Muscle layer of duodenum (tissue), 2 donors: ENCODE measurements at regions not wholly inside any gene's neighbourhood (a gene's known extent, or its start where the extent isn't known, plus 50 kb on each side); places are given as distances from the start of the nearest gene placed in this dataset.

Experiments
- H3K27ac ChIP-seq: one replicate; pipeline ENCODE4 v1.7.0; 2013; ENCODE audit warnings: mild to moderate bottlenecking, low read length
- H3K27me3 ChIP-seq: one replicate; pipeline ENCODE4 v1.7.0; 2013; ENCODE audit warnings: low read depth, mild to moderate bottlenecking, control low read depth, low read length
- H3K36me3 ChIP-seq, 2 donors: one replicate each; pipeline ENCODE4 v1.7.0; 2013; ENCODE audit warnings: low read length in 2 of 2, control low read depth in 1 of 2, mild to moderate bottlenecking in 1 of 2; ENCODE audit not compliant: insufficient read depth in 2 of 2, control insufficient read depth in 1 of 2
- H3K4me1 ChIP-seq, 2 donors: one replicate each; pipeline ENCODE4 v1.7.0; 2013; ENCODE audit warnings: low read length in 2 of 2, mild to moderate bottlenecking in 2 of 2, control low read depth in 1 of 2, moderate library complexity in 1 of 2; ENCODE audit not compliant: insufficient read depth in 2 of 2, control insufficient read depth in 1 of 2
- H3K4me3 ChIP-seq, 2 donors: one replicate each; pipeline ENCODE4 v1.7.0; 2013; ENCODE audit warnings: low read length in 2 of 2, low read depth in 1 of 2, mild to moderate bottlenecking in 1 of 2
- H3K9me3 ChIP-seq, 2 donors: one replicate each; pipeline ENCODE4 v1.7.0; 2013; ENCODE audit warnings: low read length in 2 of 2, control low read depth in 1 of 2, mild to moderate bottlenecking in 1 of 2; ENCODE audit not compliant: control insufficient read depth in 1 of 2
- donor health status: healthy.

- Histone ChIP-seq H3K4me3 (no peak overlapping the region), H3K27ac (no peak overlapping the region), H3K9me3 (no peaks in the 10 kb centered on the region), H3K27me3 (no peaks in the 10 kb centered on the region), H3K36me3 (no peaks in the 10 kb centered on the region), H3K4me1 (no peaks in the 10 kb centered on the region)
Observed at GRCh38 chr11:15541079-15541478, 426.4 kb downstream of the INSC start.

- no peak overlapping the region for H3K27ac ChIP-seq
- no peaks in the 10 kb centered on the region for H3K27me3 ChIP-seq
- no peaks in the 10 kb centered on the region for H3K36me3 ChIP-seq
- H3K9me3 ChIP-seq: no peaks in the 10 kb centered on the region
- H3K4me1 ChIP-seq: no peaks in the 10 kb centered on the region
- no peak overlapping the region for H3K4me3 ChIP-seq
Observed at GRCh38 chr11:15544353-15544752, 429.6 kb downstream of the INSC start.

GRCh38 chr11:15547685-15548084 lies 433.0 kb downstream of the INSC start:
- Histone ChIP-seq H3K4me3 (no peak overlapping the region), H3K27ac (no peak overlapping the region), H3K36me3 (no peaks in the 10 kb centered on the region), H3K9me3 (no peaks in the 10 kb centered on the region), H3K27me3 (no peaks in the 10 kb centered on the region), H3K4me1 (no peaks in the 10 kb centered on the region)

DNA sequence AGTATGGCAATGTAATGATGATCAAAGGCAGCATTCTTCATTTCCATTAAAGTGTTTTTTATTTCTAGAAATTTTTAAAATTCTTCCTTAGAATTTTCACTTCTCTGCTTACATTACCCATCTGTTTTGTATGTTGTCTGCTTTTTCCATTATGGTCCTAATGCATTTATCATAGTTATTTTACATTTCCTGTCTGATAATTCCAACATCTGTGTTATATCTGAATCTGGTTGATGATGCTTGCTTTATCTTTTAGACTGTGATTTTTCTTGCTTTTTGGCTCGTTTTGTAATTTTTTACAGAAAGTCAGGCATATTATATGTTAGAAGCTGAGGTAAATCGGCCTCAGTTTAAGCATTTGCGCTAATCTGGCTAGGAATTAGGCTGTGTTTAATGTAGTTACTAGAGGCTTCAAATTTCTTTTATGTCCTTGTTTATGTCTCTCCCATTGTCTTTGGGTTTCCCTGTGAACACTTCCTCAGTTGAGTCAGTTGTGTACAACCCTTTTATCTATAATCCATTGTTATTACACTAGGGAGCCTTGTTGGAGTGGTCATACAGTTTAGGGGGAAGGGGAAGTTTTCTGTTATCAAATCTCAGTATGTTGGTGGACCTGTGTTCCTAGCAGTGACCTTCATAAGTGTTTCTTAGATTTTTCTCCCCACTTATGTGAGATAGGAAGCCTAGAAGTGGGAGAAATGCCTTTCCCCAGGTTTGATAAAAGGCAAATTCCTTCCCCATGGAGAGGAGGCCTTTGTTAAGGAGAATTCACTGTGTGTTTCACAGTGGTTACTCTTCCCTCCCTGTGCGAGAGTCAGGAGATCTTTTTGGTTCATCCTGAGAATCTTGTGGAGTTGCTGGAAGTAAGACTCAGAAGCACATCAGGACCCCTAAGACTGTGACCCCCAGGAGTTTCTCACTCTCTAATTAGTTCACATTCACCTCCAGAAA lies 437.5 kb downstream of the INSC start:
- H3K4me1 ChIP-seq: no peaks in the 10 kb centered on the region
- H3K4me3 ChIP-seq: no peak overlapping the region
- H3K27ac ChIP-seq: no peak overlapping the region
- no peaks in the 10 kb centered on the region for H3K27me3 ChIP-seq
- peaks cover 0 to 3% of the 10 kb centered on the region in 2 donors for H3K9me3 ChIP-seq
- no peaks in the 10 kb centered on the region for H3K36me3 ChIP-seq

- no peak overlapping the region for H3K4me3 ChIP-seq
- peaks cover 4% of the 10 kb centered on the region for H3K27me3 ChIP-seq
- no peaks in the 10 kb centered on the region for H3K4me1 ChIP-seq
- H3K9me3 ChIP-seq: peaks cover 0 to 3% of the 10 kb centered on the region in 2 donors
- H3K36me3 ChIP-seq: no peaks in the 10 kb centered on the region
- H3K27ac ChIP-seq: no peak overlapping the region
Observed at GRCh38 chr11:15555161-15555560, 440.4 kb downstream of the INSC start.

GRCh38 chr11:15557457-15558230 lies 442.9 kb downstream of the INSC start:
- no peaks in the 10 kb centered on the region for H3K36me3 ChIP-seq
- H3K4me3 ChIP-seq: no peak overlapping the region

GRCh38 chr11:15558513-15559181 lies 443.9 kb downstream of the INSC start:
- H3K4me3 ChIP-seq: no peak overlapping the region
- H3K27ac ChIP-seq: no peak overlapping the region
- H3K9me3 ChIP-seq: peaks cover 0 to 3% of the 10 kb centered on the region in 2 donors
- no peaks in the 10 kb centered on the region for H3K4me1 ChIP-seq
- H3K27me3 ChIP-seq: peaks cover 4% of the 10 kb centered on the region
- H3K36me3 ChIP-seq: no peaks in the 10 kb centered on the region

More at GRCh38 chr11:15557457-15558230, 442.9 kb downstream of the INSC start:
- peaks cover 4% of the 10 kb centered on the region for H3K27me3 ChIP-seq
- H3K4me1 ChIP-seq: no peaks in the 10 kb centered on the region
- no peak overlapping the region for H3K27ac ChIP-seq
- peaks cover 0 to 3% of the 10 kb centered on the region in 2 donors for H3K9me3 ChIP-seq

DNA sequence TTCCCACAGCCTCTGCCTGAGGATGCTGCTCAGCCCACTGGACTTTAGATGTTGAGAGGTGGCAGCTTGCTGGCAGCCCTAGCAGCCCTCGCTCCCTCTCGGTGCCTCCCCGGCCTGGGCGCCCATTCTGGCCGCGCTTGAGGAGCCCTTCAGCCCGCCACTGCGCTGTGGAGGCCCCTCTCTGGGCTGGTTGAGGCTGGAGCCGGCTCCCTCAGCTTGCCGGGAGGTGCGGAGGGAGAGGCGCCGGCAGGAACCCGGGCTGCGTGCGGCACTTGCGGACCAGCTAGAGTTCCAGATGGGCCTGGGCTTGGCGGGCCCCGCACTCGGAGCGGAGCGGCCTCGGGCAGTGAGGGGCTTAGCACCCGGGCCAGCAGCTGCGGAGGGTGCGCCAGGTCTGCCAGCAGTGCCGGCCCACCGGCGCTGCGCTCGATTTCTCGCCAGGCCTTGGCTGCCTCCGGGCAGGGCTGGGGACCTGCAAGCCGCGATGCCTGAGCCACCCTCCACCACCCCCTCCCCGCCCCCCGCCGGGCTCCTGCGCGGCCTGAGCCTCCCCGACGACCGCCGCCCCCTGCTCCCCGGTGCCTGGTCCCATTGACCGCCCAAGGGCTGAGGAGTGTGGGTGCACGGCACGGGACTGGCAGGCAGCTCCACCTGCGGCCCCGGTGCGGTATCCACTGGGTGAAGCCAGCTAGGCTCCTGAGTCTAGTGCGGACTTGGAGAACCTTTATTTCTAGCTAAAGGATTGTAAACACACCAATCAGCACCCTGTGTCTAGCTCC lies 446.2 kb downstream of the INSC start:
- Histone ChIP-seq H3K36me3 (no peaks in the 10 kb centered on the region), H3K27ac (no peak overlapping the region), H3K4me3 (no peak overlapping the region), H3K27me3 (peaks cover 4% of the 10 kb centered on the region), H3K9me3 (peaks cover 0 to 3% of the 10 kb centered on the region in 2 donors), H3K4me1 (no peaks in the 10 kb centered on the region)

GRCh38 chr11:15562230-15562629 lies 447.5 kb downstream of the INSC start:
- no peaks in the 10 kb centered on the region for H3K36me3 ChIP-seq
- H3K9me3 ChIP-seq: no peaks in the 10 kb centered on the region
- H3K27ac ChIP-seq: no peak overlapping the region
- H3K27me3 ChIP-seq: peaks cover 4% of the 10 kb centered on the region
- H3K4me3 ChIP-seq: no peak overlapping the region
- no peaks in the 10 kb centered on the region for H3K4me1 ChIP-seq

- Histone ChIP-seq H3K9me3 (no peaks in the 10 kb centered on the region), H3K27ac (no peak overlapping the region), H3K27me3 (peaks cover 4% of the 10 kb centered on the region), H3K36me3 (no peaks in the 10 kb centered on the region), H3K4me1 (no peaks in the 10 kb centered on the region), H3K4me3 (no peak overlapping the region)
Observed at GRCh38 chr11:15563054-15563453, 448.3 kb downstream of the INSC start.
